Retinal pigment epithelial cell (primary cell): ENCODE measurements at regions not wholly inside any gene's neighbourhood (a gene's known extent, or its start where the extent isn't known, plus 50 kb on each side); places are given as distances from the start of the nearest gene placed in this dataset.

Source experiments
- DNase-seq: peaks from one replicate; pipeline ENCODE4 v3.0.0-alpha.2; 2010; ENCODE audit warnings: low read depth
- H3K4me3 ChIP-seq: 2 replicates; pipeline ENCODE4 v1.5.1; 2011; ENCODE audit warnings: mild to moderate bottlenecking, low read length, control low read depth, moderate library complexity
- CTCF ChIP-seq: conservative IDR thresholded peaks from 2 replicates; pipeline ENCODE4 v1.5.1; 2011; ENCODE audit warnings: low read depth, low read length, control low read depth, inconsistent platforms

- H3K4me3 ChIP-seq = no peak overlapping the region
- no peak for TF ChIP-seq CTCF
- no peak for DNase-seq
Measured at GRCh38 chr5:124207118-124207517, 539.3 kb downstream of the ZNF608 start.

GRCh38 chr5:124206540-124206939 lies 539.9 kb downstream of the ZNF608 start:
- no peak overlapping the region for H3K4me3 ChIP-seq
- TF ChIP-seq CTCF = no peak
- no peak for DNase-seq

- no peak for TF ChIP-seq CTCF
- H3K4me3 ChIP-seq = no peak overlapping the region
- DNase-seq = no peak
Measured at GRCh38 chr5:124203303-124203702, 543.1 kb downstream of the ZNF608 start.

GRCh38 chr5:124200381-124200780 lies 546.1 kb downstream of the ZNF608 start:
- H3K4me3 ChIP-seq = no peak overlapping the region
- no peak for DNase-seq
- no peak for TF ChIP-seq CTCF

GRCh38 chr5:124199893-124200292 lies 546.5 kb downstream of the ZNF608 start:
- H3K4me3 ChIP-seq = no peak overlapping the region
- TF ChIP-seq CTCF = no peak
- no peak for DNase-seq

GRCh38 chr5:124195411-124195810 lies 551.0 kb downstream of the ZNF608 start:
- no peak overlapping the region for H3K4me3 ChIP-seq
- no peak for TF ChIP-seq CTCF
- no peak for DNase-seq

- no peak overlapping the region for H3K4me3 ChIP-seq
- no peak for TF ChIP-seq CTCF
- DNase-seq = no peak
Measured at GRCh38 chr5:124194282-124194681, 552.2 kb downstream of the ZNF608 start.
